ENCODE measurements at regions not wholly inside any gene's neighbourhood (a gene's known extent, or its start where the extent isn't known, plus 50 kb on each side); places are given as distances from the start of the nearest gene placed in this dataset.
A peak's percentile ranks its signal among the peaks of the same experiment; 100 is the strongest.

- TF ChIP-seq PLRG1 (conservative IDR thresholded peaks at IDR 0.05) (no peak), ZNF468 (CRISPR knock-in tag; IDR thresholded peaks at IDR 0.05) (no peak), DNMT3B (CRISPR knock-in tag; conservative IDR thresholded peaks at IDR 0.05) (no peak), ZNF589 (CRISPR knock-in tag; conservative IDR thresholded peaks at IDR 0.05) (no peak), POGK (CRISPR knock-in tag; conservative IDR thresholded peaks at IDR 0.05) (no peak), THAP9 (CRISPR knock-in tag; IDR thresholded peaks at IDR 0.05; ENCODE audit: borderline replicate concordance) (no peak), KAT7 (CRISPR knock-in tag; IDR thresholded peaks at IDR 0.05; ENCODE audit: borderline replicate concordance) (no peak), HMGXB3 (CRISPR knock-in tag; IDR thresholded peaks at IDR 0.05; ENCODE audit: borderline replicate concordance) (no peak), REL (CRISPR knock-in tag; conservative IDR thresholded peaks at IDR 0.05) (no peak), SRSF4 (IDR thresholded peaks at IDR 0.05; ENCODE audit: low read depth, low read length, poor library complexity, severe bottlenecking) (no peak), NR2F1 (CRISPR knock-in tag; IDR thresholded peaks at IDR 0.05) (no peak; a peak in 1 of 4 replicates), ATRX (CRISPR knock-in tag; IDR thresholded peaks at IDR 0.05; ENCODE audit: borderline replicate concordance) (no peak), GPN1 (CRISPR knock-in tag; IDR thresholded peaks at IDR 0.05; ENCODE audit: borderline replicate concordance) (no peak), SP1 (IDR thresholded peaks at IDR 0.05) (no peak), SP1 (CRISPR knock-in tag; IDR thresholded peaks at IDR 0.05) (no peak), ZNF275 (CRISPR knock-in tag; IDR thresholded peaks at IDR 0.05; ENCODE audit: borderline replicate concordance) (no peak), NONO (IDR thresholded peaks at IDR 0.05) (no peak), NONO (CRISPR knock-in tag; conservative IDR thresholded peaks at IDR 0.05) (0 out of 2 replicates have a peak, but pooled peaks have one; percentile 4), CHD4 (IDR thresholded peaks at IDR 0.05; ENCODE audit: borderline replicate concordance, low read length) (peak; percentile 71; the same call in 1 of the 2 replicates)
Observed at GRCh38 chr5:143569722-143570567, 166.5 kb upstream of the NR3C1 start (continued).

Data from HepG2 (cell line).